Thyroid gland (tissue), 4 donors: ENCODE measurements at regions not wholly inside any gene's neighbourhood (a gene's known extent, or its start where the extent isn't known, plus 50 kb on each side); places are given as distances from the start of the nearest gene placed in this dataset.

Experiments used
- POLR2A ChIP-seq, 2 donors: fragments of 450-650 bp; IDR thresholded peaks; one replicate each; pipeline ENCODE4 v1.6.1; 2017; ENCODE audit warnings: antibody characterized with exemption in 2 of 2, mild to moderate bottlenecking in 2 of 2, moderate library complexity in 1 of 2
- TF ChIP-seq, protein P1 (sequence below), 6 experiments: fragments of 200-600 bp in 3 of 6; fragments of 450-650 bp in 3 of 6; sonication (generic) in 3 of 6; IDR thresholded peaks; one replicate each; pipeline ENCODE4 v1.5.1; 2016 to 2019; ENCODE audit warnings: antibody characterized with exemption in 6 of 6, mild to moderate bottlenecking in 2 of 6, inconsistent platforms in 1 of 6, moderate library complexity in 1 of 6

DNA sequence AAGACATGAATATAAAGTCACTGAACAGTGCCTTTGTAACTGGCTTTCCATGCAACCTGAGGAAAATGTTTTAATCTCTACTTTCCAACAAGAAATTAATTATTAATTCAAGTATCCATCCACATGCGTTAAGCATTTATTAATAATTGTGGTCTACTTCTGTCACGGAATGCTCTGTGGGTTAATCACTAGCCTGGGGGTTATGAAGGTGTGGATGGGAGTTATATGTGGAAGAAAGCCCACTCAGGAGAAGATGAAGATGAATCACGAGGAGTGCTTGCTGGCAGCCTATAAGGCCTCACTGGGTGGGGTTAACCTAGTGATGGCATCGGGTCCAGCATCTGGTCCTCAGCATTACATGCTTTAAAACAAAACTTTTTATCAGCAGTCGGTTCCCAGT is 99.5 kb upstream of the AVPR1A start:
- TF ChIP-seq, protein P1, sequence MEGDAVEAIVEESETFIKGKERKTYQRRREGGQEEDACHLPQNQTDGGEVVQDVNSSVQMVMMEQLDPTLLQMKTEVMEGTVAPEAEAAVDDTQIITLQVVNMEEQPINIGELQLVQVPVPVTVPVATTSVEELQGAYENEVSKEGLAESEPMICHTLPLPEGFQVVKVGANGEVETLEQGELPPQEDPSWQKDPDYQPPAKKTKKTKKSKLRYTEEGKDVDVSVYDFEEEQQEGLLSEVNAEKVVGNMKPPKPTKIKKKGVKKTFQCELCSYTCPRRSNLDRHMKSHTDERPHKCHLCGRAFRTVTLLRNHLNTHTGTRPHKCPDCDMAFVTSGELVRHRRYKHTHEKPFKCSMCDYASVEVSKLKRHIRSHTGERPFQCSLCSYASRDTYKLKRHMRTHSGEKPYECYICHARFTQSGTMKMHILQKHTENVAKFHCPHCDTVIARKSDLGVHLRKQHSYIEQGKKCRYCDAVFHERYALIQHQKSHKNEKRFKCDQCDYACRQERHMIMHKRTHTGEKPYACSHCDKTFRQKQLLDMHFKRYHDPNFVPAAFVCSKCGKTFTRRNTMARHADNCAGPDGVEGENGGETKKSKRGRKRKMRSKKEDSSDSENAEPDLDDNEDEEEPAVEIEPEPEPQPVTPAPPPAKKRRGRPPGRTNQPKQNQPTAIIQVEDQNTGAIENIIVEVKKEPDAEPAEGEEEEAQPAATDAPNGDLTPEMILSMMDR (IDR thresholded peaks at IDR 0.05) = no peak
- no peak for TF ChIP-seq POLR2A (IDR thresholded peaks at IDR 0.05)
